ENCODE measurements at regions not wholly inside any gene's neighbourhood (a gene's known extent, or its start where the extent isn't known, plus 50 kb on each side); places are given as distances from the start of the nearest gene placed in this dataset.

- Histone ChIP-seq H3K4me1 (ENCODE audit: control insufficient read depth, extremely low read depth, insufficient read depth, low read length) (no peaks in the 10 kb centered on the region), H3K4me2 (ENCODE audit: insufficient read depth, low read length) (no peak overlapping the region), H3K9me1 (replicated peaks; ENCODE audit: control insufficient read depth, extremely low read depth, insufficient read depth, low read length) (no peaks in the 10 kb centered on the region), H3K9ac (replicated peaks; ENCODE audit: extremely low read depth, insufficient read depth, low read length) (no peak overlapping the region), H3K79me2 (ENCODE audit: control insufficient read depth, insufficient read depth, low read length) (no peaks in the 10 kb centered on the region), H3K9me3 (replicated peaks; ENCODE audit: control insufficient read depth, insufficient read depth, low read length) (no peaks in the 10 kb centered on the region), H3K27me3 (ENCODE audit: control insufficient read depth in 2 of 2, insufficient read depth in 2 of 2, low read length in 2 of 2) (no peaks in the 10 kb centered on the region), H3K27ac (ENCODE audit: insufficient read depth, low read depth, low read length) (no peak overlapping the region), H3K4me3 (replicated peaks in 1 of 3; ENCODE audit: insufficient read depth in 1 of 3, low read depth in 1 of 3, low read length in 3 of 3) (no peak overlapping the region), H4K20me1 (replicated peaks; ENCODE audit: control insufficient read depth, extremely low read depth, insufficient read depth, low read length) (no peaks in the 10 kb centered on the region), H3K36me3 (ENCODE audit: control insufficient read depth in 2 of 2, extremely low read depth in 1 of 2, insufficient read depth in 2 of 2, low read length in 2 of 2) (no peaks in the 10 kb centered on the region), H2AFZ (ENCODE audit: low read depth, low read length) (no peak overlapping the region)
- TF ChIP-seq GATA2 (IDR thresholded peaks at IDR 0.05; ENCODE audit: insufficient read depth, insufficient read length, low read depth, low read length) (no peak), CTCF (IDR thresholded peaks at IDR 0.05; ENCODE audit: extremely low read depth in 1 of 2, insufficient read depth in 1 of 2, low read depth in 1 of 2, low read length in 2 of 2) (peak in 1 of 2 donors; percentile 33)
- dilution Hi-C loops (cut with MboI; ENCODE audit: extremely low pct_ligation_motif_present, low sequenced_read_pairs) (no loop called here), intact Hi-C loops (cut with micrococcal nuclease) (loop anchor here (10.0 kb wide), 1 partner anchor 421 kb away; no protein-coding TSS in a partner anchor)
- DNase-seq (ENCODE audit: low read depth, low spot score) (no peak), FAIRE-seq (no peak)
- ChIA-PET CTCF (no interaction called here), POLR2A (no interaction called here)
- no TSS peak for BruUV-seq (replicated peaks)
Observed at GRCh38 chr10:131453721-131454634, 142.5 kb upstream of the TCERG1L start.

DNA sequence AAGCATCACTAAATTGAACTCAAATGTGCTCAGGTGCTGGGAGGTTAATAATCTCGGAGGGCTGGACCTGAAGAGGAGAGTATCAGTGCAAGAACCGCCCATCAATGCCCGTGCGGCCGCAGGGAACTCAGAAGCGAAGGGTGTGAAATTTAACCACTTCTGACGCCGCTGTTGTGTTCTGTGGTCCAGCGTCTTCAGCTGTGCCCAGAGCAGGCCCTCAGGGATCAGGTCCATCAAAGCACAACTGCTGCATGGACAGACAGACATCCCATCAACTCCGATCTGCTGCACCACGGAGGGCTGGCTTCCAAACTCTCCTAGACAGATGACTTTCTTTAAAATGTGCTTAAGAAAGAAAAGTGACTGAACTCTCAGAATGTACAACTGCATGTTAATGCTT is 144.9 kb upstream of the TCERG1L start:
- ChIA-PET POLR2A (no interaction called here), CTCF (no interaction called here)
- H3K4me3 ChIP-seq (replicated peaks in 1 of 3; ENCODE audit: insufficient read depth in 1 of 3, low read depth in 1 of 3, low read length in 3 of 3), result no peak overlapping the region
- intact Hi-C loops (cut with micrococcal nuclease) (loop anchor here (10.0 kb wide), 1 partner anchor 418 kb away; no protein-coding TSS in a partner anchor), dilution Hi-C loops (cut with MboI; ENCODE audit: extremely low pct_ligation_motif_present, low sequenced_read_pairs) (no loop called here)
- no peak overlapping the region for H3K9ac ChIP-seq (replicated peaks; ENCODE audit: extremely low read depth, insufficient read depth, low read length)
- no peak overlapping the region for H3K27ac ChIP-seq (ENCODE audit: insufficient read depth, low read depth, low read length)
- H3K9me1 ChIP-seq (replicated peaks; ENCODE audit: control insufficient read depth, extremely low read depth, insufficient read depth, low read length), result no peaks in the 10 kb centered on the region
- H3K9me3 ChIP-seq (replicated peaks; ENCODE audit: control insufficient read depth, insufficient read depth, low read length), result peaks cover 2% of the 10 kb centered on the region
- H3K36me3 ChIP-seq (ENCODE audit: control insufficient read depth in 2 of 2, extremely low read depth in 1 of 2, insufficient read depth in 2 of 2, low read length in 2 of 2), result no peaks in the 10 kb centered on the region
- no peak overlapping the region for H2AFZ ChIP-seq (ENCODE audit: low read depth, low read length)
- TF ChIP-seq MYC (IDR thresholded peaks at IDR 0.05; ENCODE audit: low read depth, low read length) (no peak), POLR2A (IDR thresholded peaks at IDR 0.05; ENCODE audit: low read depth, low read length) (no peak), JUN (IDR thresholded peaks at IDR 0.05; ENCODE audit: borderline replicate concordance, insufficient read depth, insufficient read length, low read depth) (no peak), MAX (IDR thresholded peaks at IDR 0.05; ENCODE audit: insufficient read depth, insufficient read length) (no peak), POLR2AphosphoS5 (IDR thresholded peaks at IDR 0.05; ENCODE audit: insufficient read depth, low read depth, low read length) (no peak), GATA2 (IDR thresholded peaks at IDR 0.05; ENCODE audit: insufficient read depth, insufficient read length, low read depth, low read length) (no peak), CTCF (IDR thresholded peaks at IDR 0.05; ENCODE audit: extremely low read depth in 1 of 2, insufficient read depth in 1 of 2, low read depth in 1 of 2, low read length in 2 of 2) (no peak), FOS (IDR thresholded peaks at IDR 0.05; ENCODE audit: borderline replicate concordance, insufficient read depth, low read length) (no peak), EZH2 (IDR thresholded peaks at IDR 0.05; ENCODE audit: borderline replicate concordance, low read depth, low read length, severe bottlenecking) (no peak)
- FAIRE-seq (no peak), DNase-seq (ENCODE audit: low read depth, low spot score) (no peak)
- no TSS peak for BruUV-seq (replicated peaks)
- no peaks in the 10 kb centered on the region for H4K20me1 ChIP-seq (replicated peaks; ENCODE audit: control insufficient read depth, extremely low read depth, insufficient read depth, low read length)
- H3K27me3 ChIP-seq (ENCODE audit: control insufficient read depth in 2 of 2, insufficient read depth in 2 of 2, low read length in 2 of 2), result no peaks in the 10 kb centered on the region
- no peak overlapping the region for H3K4me2 ChIP-seq (ENCODE audit: insufficient read depth, low read length)
- H3K4me1 ChIP-seq (ENCODE audit: control insufficient read depth, extremely low read depth, insufficient read depth, low read length), result no peaks in the 10 kb centered on the region
- H3K79me2 ChIP-seq (ENCODE audit: control insufficient read depth, insufficient read depth, low read length), result no peaks in the 10 kb centered on the region
